GM21390 (cell line): ENCODE measurements at regions not wholly inside any gene's neighbourhood (a gene's known extent, or its start where the extent isn't known, plus 50 kb on each side); places are given as distances from the start of the nearest gene placed in this dataset.
"Not testable (repeated sequence)": the region's sequence is repeated elsewhere in the genome, so short reads cannot be mapped to it uniquely, and the experiment has no call there.

ENCODE experiments used
- ATAC-seq: cut with Tn5 transposase; IDR thresholded peaks from one replicate; pipeline ENCODE4 v1.9.1; 2021; ENCODE audit not compliant: unreplicated experiment

- ATAC-seq: not testable (repeated sequence)
These were observed 297.3 kb downstream of the CCDC74A start for GRCh38 chr2:131824986-131825385.

DNA sequence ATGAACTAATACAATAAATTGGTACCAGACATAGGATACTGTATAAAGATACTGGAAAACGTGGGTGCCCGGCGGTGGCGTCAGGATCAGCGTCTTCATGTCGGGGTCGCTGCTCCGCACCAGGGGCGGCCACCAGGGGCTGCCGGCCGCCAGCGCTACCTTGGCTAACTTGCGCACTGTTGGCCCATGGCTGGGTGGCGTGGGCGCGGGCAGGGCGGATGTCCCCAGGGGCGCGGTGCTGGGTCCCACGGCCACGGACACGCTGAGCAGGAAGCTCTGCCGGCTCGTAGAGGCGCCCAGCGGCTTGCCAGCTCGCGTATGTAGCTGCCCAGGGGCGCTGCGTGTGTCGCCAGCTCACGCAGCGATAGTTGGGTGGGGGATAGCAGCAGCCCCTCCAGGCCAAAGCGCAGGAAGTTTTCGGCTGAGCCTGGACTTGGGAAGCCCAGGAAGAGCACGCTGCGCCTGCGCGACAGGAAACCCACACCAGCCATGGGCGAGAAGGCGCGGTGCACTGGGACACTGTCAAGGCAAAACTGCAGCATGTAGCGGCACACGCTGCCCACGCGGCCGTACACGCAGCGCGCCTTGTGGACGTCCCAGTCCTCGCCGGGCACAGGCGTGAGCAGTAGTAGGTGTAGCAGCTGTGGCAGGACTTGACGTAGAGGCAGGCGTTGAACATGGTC, 299.9 kb downstream of the CCDC74A start:
- ATAC-seq: no peak

DNA sequence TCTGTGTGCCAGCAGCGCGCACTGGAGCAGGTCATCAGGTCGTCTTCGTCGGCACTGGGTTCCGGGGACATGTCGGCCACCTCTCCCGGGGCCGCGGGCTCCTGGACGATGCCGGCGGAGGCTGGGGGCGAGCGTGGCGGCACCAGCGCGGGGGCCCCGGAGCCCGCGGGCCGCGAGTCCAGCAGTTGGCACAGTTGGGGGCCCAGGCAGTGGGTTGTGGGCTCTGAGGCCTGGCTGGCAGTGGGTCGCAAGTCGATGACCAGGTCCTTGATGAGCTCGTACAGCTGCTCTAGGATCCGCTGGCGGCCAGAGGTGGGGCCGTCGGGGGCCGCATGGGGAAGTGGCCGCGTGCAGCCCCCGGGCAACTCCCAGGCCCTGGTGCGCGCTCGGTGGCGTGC, 300.5 kb downstream of the CCDC74A start:
- no peak for ATAC-seq

DNA sequence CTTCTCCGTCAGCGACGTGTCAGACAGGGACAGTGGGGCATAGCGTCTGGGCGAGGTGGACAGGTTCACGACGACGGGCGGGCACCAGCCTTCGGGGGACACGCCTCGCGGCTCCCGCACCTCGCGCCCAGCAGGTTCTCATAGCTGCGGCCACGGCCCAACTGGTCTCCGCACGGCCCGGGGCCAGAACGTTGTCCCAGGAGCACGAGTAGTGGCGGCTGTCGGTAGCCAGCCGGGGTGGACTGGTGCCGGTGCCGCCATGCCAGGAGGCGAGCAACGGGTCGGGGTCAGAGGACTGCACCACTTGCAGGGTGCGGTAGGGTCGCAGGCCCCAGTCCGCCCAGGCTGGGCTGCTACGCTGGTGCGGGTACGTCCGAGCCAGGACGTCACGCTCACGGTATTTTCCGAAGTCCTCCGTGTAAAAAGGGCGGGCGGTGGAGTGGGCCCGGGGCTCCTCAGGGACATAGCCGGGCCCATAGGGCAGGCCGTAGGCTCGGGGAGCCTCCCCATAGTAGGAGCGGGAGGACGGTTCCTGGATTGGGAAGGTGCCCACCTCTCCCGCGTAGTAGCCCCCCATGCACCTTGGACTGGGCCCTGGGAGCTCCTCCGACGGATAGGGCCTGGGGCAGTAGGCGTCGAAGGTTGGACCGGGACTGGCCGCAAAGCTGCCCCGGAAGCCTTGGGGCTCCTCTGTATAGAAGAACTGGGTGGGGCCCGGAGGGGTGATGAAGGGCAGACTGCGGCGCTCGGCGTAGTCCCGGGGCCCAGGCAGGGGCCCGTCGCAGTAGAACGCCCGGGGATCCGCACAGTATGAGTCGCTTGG, 301.2 kb downstream of the CCDC74A start:
- ATAC-seq: not testable (repeated sequence)

DNA sequence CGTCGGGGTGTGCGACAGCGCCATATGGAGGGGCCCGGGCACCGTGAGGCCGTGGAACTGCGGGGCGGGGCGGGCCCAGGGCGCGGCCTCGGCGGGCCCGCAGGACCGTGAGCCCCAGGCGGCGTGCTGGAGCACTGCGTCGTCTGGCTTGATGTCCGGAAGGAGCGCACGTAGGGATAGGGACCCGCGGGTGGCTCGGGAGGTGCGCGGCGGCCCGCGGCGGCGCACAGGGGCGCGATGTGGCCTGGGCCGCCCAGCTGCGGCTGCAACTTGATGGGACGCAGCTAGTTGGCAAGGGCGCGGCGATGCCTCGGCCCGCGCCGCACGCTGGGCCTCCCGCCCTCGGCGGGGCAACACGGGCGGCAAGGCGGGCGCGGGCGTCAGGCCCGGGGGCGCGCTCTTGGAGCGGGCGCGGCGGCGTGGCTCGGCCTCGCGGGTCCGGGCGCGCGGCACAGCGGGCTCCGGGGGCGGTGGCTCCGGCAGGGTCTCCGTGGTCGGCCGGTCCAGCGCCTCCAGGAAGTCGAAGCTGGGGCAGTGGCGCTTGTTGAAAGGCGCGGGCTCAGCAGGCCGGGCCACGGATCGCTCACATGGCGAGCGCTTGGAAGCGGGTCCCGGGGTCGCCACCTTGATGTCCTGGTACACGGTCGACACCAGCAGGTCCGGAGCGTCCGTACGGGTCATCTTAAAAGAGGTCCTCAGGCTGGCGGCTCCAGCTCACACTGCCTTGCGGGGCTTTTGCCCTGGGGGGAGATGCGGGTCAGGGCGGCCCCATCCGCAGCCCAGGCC, 302.0 kb downstream of the CCDC74A start:
- not testable (repeated sequence) for ATAC-seq

- not testable (repeated sequence) for ATAC-seq
These were observed 302.7 kb downstream of the CCDC74A start for GRCh38 chr2:131830242-131830945.

- ATAC-seq: not testable (repeated sequence)
These were observed 303.2 kb downstream of the CCDC74A start for GRCh38 chr2:131830946-131831310.

- not testable (repeated sequence) for ATAC-seq
These were observed 303.9 kb downstream of the CCDC74A start for GRCh38 chr2:131831450-131832208.

DNA sequence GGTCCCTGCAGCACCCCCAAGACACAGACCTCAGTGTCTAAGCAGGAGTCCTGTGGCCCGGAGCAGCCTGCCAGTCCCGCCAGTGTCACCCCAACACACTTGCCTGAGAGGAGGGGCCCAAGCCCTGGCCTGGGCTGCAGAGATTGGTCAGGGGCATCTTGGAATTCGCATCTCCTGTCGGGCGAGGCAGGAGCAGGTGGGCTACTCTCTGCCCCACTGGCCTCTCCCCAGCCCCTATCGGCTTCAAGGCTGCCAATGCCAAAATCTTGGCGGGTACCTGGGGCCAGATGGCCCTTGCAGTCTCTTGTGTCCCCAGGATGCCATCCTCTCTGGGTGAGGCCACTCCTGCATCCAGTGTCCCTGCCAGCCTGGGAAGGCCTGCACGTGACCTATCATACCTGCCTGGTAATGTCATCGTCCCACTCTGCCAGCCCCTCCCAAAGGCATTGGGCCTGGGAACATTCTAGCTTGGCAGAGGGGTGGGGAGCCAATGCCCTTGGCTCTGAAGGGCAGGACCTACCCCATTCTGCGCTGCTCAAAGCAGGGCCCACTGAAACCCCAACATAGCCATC, 304.6 kb downstream of the CCDC74A start:
- not testable (repeated sequence) for ATAC-seq

DNA sequence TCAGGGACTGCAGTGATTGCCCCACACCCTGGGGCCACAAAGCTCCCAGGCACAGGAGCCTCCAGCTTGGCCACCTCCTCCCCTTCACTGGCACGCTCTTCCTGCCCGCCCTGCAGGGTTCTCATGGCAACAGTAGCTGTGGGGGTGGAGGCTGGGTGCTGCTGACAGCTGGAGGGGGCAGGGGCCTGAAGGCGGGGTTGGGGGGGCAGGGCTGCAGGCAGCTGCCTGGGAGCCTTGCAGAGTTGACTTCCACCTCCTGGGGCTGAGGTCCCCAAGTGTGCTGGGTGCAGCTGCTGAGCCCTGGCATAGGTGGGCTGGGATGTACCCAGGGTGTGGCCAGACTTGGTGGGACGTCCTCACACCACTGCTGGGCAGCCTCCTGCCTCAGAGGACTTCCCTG, 305.2 kb downstream of the CCDC74A start:
- ATAC-seq: not testable (repeated sequence)

- ATAC-seq: not testable (repeated sequence)
These were observed 305.9 kb downstream of the CCDC74A start for GRCh38 chr2:131833367-131834202.

DNA sequence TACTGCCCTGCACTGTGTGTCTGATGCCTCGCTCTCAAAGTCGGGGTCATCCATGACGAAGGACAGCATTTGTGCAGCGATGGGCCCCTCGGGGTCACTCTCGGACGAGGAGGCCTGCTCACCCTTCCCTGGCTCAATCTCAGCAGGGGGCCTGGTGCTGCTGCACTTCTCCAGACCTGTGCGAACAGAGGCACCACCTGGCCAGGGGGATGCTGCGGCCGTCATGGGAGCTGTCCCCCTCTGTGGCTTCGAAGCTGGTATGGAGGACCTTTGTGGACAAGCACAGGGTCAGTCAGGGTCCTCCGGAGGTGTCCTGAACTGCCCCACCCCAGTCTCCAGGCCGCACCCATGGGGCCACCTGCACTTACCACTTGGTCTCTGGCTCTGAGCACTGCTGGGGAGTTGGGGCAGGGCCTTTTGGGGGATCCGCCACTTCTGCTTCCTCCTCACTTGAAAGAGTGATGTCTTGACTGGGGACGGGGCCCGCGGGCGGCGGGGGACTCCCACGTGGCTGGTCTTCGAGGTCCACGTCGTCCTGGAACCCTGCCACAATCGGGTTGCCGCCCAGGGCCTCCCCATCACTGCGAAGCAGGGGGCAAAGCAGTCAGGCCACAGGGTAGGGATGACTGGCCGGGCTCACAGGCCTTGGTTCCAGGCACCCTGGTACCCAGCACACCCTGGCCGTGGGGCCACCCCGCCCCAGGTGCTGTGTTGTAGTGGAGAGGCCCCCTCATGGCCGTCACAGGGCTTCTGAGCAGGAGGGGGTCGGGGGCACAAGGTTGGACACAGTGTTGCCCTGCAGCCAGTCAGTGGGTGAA, 306.7 kb downstream of the CCDC74A start:
- ATAC-seq: not testable (repeated sequence)

- not testable (repeated sequence) for ATAC-seq
These were observed 307.3 kb downstream of the CCDC74A start for GRCh38 chr2:131835022-131835421.

- no peak for ATAC-seq
These were observed 308.0 kb downstream of the CCDC74A start for GRCh38 chr2:131835621-131836091.

- ATAC-seq: not testable (repeated sequence)
These were observed 308.4 kb downstream of the CCDC74A start for GRCh38 chr2:131836116-131836515.

GRCh38 chr2:131844044-131844443, 316.4 kb downstream of the CCDC74A start:
- ATAC-seq: not testable (repeated sequence)

- ATAC-seq: not testable (repeated sequence)
These were observed 305.6 kb downstream of the ANKRD30BL start for GRCh38 chr2:131856202-131856601.

DNA sequence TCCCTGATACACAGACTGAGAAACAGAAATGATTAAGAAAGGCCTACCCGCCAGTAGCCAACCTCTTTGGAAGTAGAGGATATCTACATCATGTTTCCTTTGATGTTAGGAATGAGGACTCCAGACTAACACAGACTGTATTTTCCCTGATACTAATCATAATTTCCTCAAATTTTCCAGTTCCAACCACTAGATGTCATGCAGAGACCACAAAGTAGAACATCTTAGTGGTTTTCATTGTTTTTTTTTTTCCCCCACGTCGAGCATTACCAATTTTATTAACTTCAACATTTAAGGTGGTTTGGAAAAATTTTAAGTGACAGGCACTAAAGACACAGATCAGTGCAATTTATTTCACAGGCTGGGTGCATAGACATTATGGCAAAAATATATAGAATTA, 303.6 kb downstream of the ANKRD30BL start:
- not testable (repeated sequence) for ATAC-seq
